ENCODE measurements at regions not wholly inside any gene's neighbourhood (a gene's known extent, or its start where the extent isn't known, plus 50 kb on each side); places are given as distances from the start of the nearest gene placed in this dataset.

DNA sequence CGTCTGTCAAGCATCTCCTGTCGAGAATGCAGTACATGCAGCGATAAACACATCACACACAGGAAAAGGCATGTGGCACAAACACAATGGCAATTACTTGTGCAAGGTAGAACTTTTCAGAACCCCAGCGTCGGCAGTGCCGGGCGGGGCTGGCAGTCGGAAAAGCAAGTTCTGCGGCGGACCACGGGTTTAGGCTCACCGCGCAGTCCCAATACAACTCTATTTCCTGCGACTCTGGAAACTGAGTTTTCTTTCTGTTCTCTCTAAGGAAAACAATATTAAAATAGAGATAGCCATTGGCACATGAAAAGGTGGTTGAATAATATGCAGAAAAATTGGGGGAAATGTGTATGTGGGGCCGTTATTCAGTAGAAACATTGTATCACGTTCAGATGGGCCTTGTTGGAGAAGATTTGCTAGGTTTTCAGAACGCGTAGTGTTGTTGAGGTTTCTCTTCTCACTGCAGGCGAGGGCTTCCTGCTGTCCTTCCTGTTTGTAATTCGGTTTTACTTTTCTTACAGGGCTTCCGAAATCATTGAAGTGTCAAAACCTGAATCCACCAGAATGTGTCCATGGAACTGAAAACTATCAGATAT is 369.5 kb downstream of the THBS2 start:
- no peak for DNase-seq (ENCODE audit: low spot score)

DNA sequence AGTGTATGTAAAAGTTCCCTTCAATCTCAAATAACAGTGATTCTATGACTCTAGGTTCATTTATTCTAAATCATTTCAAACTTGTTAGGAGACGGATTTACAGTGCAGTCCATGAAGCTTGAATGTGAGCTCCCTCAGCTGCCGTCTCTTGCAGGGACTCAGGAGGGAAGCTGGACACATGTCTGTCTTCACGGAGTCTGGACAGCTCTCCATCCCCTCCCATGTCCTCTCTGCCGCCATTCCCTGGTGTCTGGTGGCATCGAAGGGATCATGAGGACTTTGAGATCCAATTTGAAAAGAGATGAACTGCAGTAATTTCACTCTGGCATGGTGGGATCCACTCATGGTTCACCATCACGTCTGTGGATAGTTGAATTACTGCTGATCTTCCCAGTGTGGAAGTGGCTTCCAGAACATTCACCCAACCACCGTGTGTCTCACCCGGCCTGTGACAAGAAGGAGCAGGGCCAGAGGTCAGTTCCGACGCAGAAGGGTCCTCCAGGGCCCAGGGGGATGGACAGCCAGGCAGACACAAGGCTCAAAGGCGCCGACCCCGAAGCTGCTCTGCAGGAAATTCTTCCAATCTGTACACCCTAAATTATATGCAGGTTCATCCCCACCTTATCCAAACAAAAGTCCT is 370.1 kb downstream of the THBS2 start:
- no peak for DNase-seq (ENCODE audit: low spot score)

DNA sequence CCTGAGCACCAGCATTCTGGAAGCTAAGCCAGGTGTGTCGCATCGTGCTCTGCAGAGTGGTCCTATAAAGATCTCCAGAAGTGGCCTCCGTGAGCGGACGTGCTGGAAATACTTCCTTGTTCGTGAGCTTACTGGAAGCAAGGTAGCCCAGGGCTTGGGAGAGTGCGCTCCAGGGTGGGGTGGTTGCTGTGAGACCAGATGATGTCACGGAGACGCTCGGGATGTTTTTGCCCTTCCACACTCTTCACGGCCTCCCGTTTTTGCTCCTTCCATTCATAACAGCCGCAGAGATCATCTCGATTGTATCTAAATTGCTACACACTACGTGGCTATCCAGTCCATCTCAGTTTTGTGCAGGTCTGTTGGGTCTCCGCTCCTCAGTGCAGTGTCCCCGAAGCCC is 373.4 kb downstream of the THBS2 start:
- DNase-seq (ENCODE audit: low spot score), result no peak

DNA sequence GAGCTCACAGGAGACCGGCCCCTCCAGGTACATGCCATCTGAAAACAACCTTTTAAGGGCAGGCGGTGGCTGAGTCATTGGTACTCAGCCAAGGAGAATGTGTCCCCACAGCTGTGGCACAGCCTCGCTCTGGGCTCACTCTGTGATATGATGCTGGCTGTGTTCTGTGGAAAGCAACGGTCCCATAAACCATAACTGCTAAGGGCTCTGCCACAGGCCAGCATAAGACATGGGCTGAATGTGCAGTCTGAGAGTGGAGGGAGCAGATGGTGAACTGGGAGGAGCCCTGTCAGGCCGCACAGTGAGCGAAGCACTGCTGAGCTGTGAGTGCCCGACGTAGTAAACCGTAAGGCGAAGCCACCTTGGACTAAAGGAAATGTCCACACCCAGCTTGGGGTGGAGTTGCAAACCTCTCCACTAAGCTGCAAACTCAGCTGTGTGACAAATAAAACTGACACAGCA is 375.8 kb downstream of the THBS2 start:
- DNase-seq (ENCODE audit: low spot score), result no peak

DNA sequence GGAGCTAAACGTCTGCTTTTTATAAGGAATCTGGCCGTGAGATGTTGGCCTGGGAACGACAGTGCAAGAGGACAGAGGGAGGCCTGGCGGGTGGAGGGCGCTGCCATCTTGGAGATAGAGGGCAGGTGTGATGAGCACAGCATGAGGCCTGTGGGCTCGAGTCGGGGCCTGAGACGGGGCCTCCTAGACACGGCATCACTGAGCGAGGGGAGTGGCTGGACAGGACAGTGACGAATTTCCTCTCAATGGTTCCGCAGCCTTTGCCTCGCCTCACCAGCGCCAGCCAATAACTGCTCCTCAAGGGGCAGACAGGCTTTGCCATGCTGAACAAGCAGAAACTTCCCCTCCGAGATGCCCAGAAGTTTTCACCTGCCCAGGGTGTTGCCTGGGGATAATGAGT is 376.7 kb downstream of the THBS2 start:
- DNase-seq (ENCODE audit: low spot score), result no peak

DNA sequence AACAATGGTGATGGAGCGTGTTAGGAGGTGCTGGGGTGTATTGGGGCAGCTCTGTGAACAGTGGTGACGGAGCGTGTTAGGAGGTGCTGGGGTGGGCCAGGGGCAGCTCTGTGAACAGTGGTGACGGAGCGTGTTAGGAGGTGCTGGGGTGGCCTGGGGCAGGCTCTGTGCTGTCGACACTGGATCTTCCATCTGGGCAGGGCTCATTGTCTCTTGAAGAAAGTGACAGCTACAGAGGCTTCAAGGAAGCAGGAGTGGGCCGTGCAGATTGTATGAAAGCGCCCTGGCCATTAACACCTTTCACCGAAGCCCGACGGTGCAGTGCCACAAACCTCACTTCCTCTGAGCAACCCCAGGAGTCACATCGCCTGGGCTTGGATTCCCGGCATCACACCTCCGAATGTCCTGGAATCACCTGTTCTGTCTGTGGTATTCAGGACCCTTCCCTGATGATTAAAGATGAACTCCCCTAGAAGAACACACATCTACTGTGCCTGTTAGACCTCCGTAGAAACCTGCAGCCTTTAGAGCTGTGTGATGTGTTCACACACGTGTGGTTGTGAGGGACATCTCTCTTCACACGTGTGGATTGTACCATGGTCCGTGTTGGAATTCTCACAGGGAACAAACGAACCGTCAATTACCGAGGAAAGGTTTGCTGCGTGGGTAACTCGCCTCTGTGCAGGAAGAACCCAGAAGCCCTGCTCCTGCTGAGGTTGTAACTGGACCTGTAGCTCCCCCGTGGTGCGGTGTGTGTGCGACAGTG is 377.7 kb downstream of the THBS2 start:
- DNase-seq (ENCODE audit: low spot score), result no peak

DNA sequence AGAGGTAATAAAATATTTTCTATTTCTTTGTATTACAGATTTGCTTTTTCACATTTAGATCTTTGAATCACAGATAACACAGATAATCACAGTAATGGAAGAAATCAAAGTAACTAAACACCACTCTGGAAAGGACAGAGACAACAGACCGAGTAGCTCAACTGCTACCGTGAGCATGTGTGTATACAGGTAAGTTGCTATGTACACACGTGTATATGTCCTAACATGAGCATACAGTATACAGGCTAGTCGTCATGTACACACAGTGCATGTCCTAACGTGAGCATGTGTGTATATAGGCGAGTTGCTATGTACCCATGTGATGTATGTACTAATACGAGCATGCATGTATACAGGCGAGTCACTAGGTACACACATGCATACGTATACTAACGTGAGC is 379.0 kb downstream of the THBS2 start:
- DNase-seq (ENCODE audit: low spot score), result no peak

DNA sequence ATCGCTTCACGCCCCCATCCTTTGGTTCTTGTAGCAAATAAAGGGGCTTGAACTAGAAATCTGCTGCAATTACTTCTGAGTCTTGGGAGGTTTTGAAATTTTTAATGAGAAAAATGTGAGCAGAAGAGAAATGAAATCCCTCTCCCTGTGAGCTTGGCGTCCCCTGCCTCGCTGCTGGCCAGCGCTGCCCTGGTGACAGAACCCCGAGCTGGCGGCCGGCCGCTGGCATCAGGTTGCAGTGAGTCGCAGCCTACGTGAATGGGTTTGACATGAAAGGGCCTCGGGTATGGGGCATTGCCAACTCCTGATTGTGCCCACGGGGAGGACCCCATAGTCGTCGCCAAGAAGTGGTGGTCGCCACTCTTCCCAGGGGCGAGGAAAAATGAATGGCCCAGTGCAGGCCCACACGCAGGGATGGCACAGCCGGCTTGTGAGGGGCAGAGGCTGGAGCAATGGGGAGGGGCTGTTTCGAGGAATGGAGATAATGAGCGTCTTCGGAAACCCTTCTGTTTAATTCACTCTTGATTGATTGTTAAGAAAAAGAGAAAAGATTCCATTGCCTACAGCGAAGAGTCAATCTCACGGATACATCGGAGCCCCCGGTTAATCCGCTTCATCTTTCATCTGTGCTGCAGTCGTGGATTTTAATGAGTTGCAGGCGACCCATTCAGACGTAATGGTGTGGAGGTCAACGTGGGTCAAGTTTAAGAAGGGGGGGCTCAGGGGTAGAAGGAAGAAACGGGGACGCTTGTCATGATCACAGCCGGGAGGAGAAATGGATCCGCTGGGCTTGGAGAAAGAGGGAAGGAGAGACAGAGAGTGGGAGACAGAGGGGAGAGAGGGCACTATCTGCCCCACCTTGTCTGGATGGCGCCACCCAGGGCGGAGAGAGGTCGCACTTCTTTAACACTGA is 380.1 kb downstream of the THBS2 start:
- DNase-seq (ENCODE audit: low spot score), result no peak

DNA sequence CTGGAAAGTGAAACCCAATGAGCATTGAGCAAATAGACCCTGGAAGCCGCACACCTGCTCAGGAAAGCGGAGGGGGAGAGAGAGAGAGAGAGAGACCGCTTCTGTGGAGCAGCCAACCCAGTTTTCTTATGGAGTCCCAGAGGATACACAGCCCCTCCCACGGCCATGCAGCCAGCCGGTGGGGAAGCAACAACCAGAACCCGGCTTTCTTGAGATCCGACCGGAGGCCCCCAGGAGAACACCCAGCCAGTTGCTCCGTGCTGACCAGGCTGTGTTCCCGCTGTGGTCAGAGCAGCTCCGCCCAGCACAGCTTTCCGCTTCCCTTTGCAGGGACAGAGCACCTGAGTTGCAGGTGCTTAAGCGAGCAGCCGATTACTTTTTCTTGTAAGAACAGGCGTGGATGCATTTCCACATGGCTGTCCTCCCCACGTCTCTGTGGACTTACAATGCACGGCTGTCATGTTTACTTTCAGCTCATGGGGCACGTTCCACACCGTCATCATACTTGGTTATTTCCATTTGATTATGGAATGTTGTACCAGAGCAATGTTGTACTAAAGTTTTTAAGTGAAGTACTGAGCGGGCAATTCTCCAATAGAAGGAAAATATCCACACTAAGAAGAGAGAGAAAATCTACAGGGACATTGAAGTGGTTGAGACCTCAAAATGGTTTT is 381.9 kb downstream of the THBS2 start:
- DNase-seq (ENCODE audit: low spot score), result no peak

DNA sequence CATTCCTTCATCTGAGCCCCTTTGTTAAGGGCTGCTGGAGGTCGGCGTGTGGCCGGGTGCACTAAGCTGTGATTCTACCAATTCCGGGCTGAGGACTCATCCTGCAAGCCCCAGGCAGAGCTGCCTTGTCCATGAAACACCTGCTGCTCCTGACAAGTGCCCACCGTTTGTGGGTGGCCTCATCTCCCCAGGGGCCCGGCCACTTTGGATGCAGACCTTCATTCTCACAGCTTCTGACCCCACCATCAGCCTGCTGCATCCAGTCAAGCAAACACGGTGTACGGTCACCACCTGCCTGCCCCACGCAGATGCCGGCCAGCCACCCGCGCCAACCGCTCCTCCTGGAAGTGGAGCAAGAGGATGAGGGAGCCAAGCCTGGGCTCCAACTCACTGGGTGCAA is 382.7 kb downstream of the THBS2 start:
- DNase-seq (ENCODE audit: low spot score), result no peak

DNA sequence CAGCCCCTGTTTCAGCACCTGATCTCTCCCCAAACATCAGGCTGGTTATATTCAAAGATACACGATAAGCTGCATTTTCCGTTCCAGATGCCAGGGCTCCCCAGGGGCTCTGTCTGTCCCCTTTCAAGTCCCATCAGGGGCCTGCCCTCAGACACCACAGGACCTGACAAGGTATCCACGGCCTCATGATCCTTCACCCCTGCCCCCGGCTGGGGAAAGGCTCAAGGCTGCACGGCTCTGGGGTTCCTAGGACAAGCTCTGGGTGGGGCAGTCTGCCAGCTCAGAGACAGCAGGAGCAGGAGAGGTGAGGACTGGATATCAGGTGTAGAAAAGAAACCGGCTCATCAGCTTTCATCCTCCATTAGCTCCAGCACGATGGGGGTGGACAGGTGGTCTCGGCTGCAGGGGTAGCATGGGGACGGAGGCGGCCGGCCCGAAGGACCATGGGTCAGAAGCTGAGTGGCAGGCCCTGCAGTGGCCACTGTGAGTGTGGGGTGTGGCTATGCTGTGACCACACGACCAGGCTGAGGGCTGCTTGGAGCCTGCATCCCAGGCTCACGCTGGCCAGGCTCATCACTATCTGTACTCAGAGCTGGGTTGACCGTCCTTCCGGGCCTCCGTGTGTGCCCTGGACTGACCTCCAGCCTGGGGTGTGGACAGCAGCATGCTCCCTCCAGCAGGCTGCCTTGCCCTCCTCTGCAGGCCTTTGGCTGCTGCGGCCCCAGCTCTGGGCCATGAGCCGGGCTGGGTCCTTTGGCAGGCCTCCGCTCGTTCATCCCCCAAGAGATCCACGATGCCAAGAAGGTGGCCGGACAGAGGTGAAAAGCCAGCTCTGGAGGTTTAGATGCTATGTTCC is 386.2 kb downstream of the THBS2 start:
- DNase-seq (ENCODE audit: low spot score), result no peak

DNA sequence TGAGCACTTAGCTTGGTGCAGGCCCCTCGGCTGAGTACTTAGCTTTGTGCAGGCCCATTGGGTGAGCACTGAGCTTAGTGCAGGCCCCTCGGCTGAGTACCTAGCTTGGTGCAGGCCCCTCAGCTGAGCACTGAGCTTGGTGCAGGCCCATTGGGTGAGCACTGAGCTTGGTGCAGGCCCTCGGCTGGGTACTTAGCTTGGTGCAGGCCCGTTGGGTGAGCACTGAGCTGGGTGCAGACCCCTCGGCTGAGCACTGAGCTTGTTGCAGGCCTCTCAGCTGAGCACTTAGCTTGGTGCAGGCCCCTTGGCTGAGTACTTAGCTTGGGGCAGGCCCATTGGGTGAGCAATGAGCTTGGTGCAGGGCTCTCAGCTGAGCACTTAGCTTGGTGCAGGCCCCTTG is 387.1 kb downstream of the THBS2 start:
- DNase-seq (ENCODE audit: low spot score), result no peak

DNA sequence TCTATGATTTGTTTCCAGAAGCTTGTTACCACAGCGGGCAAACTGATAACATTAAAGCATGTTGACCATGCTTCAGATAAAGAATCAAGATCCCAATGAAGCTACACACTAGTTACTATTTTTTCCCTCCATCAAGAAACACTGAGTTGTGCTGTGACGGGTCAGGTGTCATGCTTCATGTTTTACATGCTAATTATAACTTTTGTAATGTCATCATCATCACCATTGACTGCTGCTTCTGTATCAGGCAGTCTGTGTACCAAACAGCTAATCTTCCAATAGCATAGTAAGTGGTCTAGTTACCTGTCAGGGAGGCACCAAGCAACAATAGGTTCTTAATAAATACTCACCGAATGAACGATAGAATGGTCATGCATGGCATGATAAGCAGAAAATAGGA is 388.1 kb downstream of the THBS2 start:
- no peak for DNase-seq (ENCODE audit: low spot score)

DNA sequence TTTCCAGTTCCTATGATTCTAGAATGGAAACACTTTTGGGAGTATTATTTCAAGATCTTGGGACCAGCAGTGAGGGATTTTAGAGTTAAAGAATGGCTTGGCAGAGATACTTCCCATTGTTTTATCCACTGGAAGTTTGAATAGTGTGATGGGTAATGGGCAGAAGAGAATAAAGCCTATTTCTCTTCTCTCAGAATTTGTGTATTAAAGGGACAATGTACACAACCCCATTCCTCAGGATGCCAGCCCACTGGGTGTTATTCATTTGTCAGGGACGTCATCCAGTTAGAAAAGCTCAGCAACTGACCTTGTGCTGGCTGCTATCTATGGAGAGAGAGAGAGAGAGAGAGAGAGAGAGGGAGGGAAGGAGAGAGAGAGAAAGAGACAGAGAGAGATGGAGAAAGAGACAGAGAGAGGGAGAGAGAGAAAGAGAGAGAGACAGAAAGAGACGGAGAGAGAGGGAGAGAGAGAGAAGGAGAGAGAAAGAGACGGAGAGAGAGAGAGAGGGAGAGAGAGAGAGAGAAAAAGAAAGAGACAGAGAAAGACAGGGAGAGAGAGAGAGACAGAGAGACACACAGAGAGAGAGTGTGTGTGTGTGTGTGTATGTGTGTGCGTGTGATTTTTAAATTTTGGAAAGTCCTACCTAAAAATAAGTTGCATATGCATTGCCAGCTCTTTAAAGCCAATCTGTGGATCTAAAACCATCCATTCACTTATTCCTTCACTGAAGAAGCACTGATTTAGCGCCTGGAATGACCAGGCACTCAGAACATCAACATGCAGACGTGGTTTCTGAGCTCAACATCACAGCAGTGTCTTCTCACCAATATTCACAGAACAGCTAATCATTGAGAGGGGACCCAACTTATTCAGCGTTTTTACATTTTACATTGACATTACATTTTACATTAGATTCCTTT is 388.8 kb downstream of the THBS2 start:
- DNase-seq (ENCODE audit: low spot score), result no peak

DNA sequence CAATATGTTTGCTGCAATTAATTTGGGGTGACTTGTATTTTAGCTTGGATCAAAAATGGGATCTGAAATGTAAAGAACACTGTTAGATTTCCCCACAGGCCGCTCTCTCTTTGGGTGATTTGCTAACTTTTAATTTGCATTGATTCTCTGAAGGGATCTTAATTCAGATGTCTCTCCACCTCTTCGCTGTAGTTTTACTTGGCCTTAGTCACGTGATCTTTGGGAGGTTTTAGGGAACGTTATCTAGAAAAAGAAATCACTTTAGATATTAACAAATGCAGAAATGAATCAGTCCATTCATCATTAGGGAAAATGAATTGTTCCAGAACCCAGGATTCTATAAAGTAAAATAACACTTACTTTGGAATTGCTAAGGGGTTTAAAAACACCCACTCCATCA is 390.2 kb downstream of the THBS2 start:
- DNase-seq (ENCODE audit: low spot score), result no peak

DNA sequence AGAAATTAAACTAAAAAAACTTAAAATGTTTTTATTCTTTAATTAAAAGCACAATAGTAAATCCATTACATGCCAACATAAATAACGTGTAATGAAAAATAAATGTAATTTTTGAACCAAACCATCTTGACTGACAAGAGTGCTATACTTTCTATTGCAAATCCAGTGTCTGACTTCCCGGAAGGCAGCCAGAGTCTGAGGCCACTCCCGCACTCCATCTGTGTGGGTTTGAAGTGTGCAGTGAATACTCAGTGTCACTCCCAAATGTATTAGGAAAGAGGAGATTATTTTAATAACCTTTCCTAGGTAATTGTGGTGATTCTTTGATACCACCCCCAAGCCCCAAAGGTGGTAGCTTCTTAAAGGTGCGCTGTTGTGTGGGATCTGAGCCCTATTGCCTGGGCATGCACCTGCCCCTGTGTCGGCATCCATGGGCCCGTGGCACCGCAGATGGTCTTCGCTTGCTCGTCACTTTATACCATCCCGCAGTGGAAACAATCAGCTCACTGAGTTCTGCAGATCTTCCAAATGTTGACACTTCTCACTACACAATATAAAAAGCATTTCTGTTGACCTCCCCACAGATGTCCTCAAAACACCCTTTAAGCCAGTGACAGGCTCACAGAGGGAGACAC is 391.2 kb downstream of the THBS2 start:
- no peak for DNase-seq (ENCODE audit: low spot score)

DNA sequence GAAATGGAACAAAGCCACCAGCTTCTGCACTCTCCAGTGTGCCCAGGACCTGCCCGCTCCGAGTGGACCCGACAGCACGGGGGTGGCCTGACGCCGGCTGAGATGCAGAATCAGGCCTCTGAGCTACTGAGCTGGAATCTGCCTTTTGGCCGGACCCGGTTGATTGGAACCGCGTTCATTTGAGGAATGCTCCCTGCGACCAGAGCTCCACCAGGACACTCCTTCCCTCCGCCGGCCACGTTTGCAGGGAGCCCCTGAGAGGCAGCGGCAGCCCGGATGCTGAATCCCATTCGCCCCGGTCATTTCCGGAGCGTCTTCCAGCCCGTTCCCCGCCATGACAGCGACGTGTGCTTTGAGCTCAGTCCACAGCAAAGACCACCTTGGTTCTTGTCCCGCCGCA is 392.7 kb downstream of the THBS2 start:
- no peak for DNase-seq (ENCODE audit: low spot score)

DNA sequence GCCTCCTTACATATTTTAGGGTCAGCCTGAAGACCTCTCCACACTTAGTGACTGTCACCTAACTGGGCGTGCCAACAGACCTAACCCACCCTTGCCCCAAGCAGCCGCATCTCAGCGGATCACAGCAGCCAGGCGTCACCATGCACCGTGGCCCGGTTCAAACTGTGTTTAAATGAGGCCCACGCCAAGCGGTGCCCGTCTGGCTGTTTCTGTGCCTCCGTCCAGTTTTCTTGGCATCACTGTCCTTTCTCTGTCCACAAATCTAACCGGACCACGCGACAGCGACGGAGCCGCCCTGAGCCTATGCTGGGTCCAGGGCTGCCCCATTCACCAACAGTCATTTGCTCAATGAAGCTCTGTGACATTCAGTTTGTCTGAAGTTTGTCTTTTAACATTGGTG is 393.3 kb downstream of the THBS2 start:
- no peak for DNase-seq (ENCODE audit: low spot score)

DNA sequence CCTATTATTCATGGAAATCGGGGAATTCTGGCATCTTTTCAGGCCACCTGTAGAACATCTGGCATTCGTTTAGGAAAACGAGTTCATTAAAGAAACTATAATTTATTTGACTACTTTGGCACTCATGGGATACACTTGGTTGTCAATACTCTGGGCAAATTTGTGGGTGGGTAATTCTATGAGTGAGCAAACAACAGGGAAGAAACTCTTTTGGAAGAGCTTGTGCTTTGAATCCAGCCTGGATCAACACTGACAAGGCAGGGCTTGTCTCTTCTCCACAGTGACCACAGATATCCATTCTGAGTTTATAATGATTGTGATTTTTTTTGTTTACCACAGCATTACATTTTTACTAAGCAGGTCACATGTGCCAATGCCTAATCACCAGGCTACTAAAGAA is 394.7 kb downstream of the THBS2 start:
- DNase-seq (ENCODE audit: low spot score), result no peak
